HG02870 (cell line): ENCODE measurements at regions not wholly inside any gene's neighbourhood (a gene's known extent, or its start where the extent isn't known, plus 50 kb on each side); places are given as distances from the start of the nearest gene placed in this dataset.

ENCODE experiments used
- ATAC-seq: cut with Tn5 transposase; IDR thresholded peaks from one replicate; pipeline ENCODE4 v1.9.1; 2021; ENCODE audit warnings: mild to moderate bottlenecking, moderate library complexity; ENCODE audit not compliant: unreplicated experiment

- ATAC-seq = no peak
These were observed 359.6 kb upstream of the LCORL start for GRCh38 chr4:18381186-18381585.

- no peak for ATAC-seq
These were observed 348.0 kb upstream of the LCORL start for GRCh38 chr4:18369561-18369960.

GRCh38 chr4:18366892-18367291, 345.3 kb upstream of the LCORL start:
- ATAC-seq = peak; percentile 98

- no peak for ATAC-seq
These were observed 344.6 kb upstream of the LCORL start for GRCh38 chr4:18366136-18366535.

- ATAC-seq = no peak
These were observed 322.0 kb upstream of the LCORL start for GRCh38 chr4:18343581-18343980.

- no peak for ATAC-seq
These were observed 321.3 kb upstream of the LCORL start for GRCh38 chr4:18342847-18343246.

GRCh38 chr4:18321956-18322530, 300.5 kb upstream of the LCORL start:
- no peak for ATAC-seq

GRCh38 chr4:18319431-18319830, 297.9 kb upstream of the LCORL start:
- no peak for ATAC-seq

- ATAC-seq = no peak
These were observed 297.3 kb upstream of the LCORL start for GRCh38 chr4:18318682-18319388.

- ATAC-seq = no peak
These were observed 293.2 kb upstream of the LCORL start for GRCh38 chr4:18314731-18315130.

- no peak for ATAC-seq
These were observed 276.1 kb upstream of the LCORL start for GRCh38 chr4:18297684-18298083.

- ATAC-seq = no peak
These were observed 274.9 kb upstream of the LCORL start for GRCh38 chr4:18296411-18296810.

GRCh38 chr4:18294846-18295245, 273.3 kb upstream of the LCORL start:
- ATAC-seq = no peak

GRCh38 chr4:18294021-18294420, 272.5 kb upstream of the LCORL start:
- no peak for ATAC-seq

- ATAC-seq = no peak
These were observed 270.9 kb upstream of the LCORL start for GRCh38 chr4:18292411-18292810.

GRCh38 chr4:18291981-18292380, 270.4 kb upstream of the LCORL start:
- no peak for ATAC-seq

GRCh38 chr4:18291256-18291655, 269.7 kb upstream of the LCORL start:
- no peak for ATAC-seq

- ATAC-seq = no peak
These were observed 263.8 kb upstream of the LCORL start for GRCh38 chr4:18285357-18285756.

GRCh38 chr4:18278244-18278643, 256.7 kb upstream of the LCORL start:
- ATAC-seq = no peak

GRCh38 chr4:18262832-18263231, 241.3 kb upstream of the LCORL start:
- no peak for ATAC-seq

GRCh38 chr4:18252052-18252451, 230.5 kb upstream of the LCORL start:
- ATAC-seq = no peak

- ATAC-seq = no peak
These were observed 229.0 kb upstream of the LCORL start for GRCh38 chr4:18250564-18250963.

GRCh38 chr4:18248611-18249010, 227.1 kb upstream of the LCORL start:
- no peak for ATAC-seq
